Endothelial cell of umbilical vein (primary cell): ENCODE measurements at regions not wholly inside any gene's neighbourhood (a gene's known extent, or its start where the extent isn't known, plus 50 kb on each side); places are given as distances from the start of the nearest gene placed in this dataset.

Source experiments
- BruUV-seq: library from RNA; stranded (reverse); fragments of 400-500 nt; replicated peaks from 2 replicates; lab custom pipeline; 2021; lab: Mats Ljungman, UMichigan
- CTCF ChIA-PET: fragments of 300-600, 350-600 bp; sonication (Branson Sonifier 250); formaldehyde crosslinking; loops from one replicate; lab custom pipeline; 2021; ENCODE audit warnings: antibody characterized with exemption, inconsistent platforms; lab: Charles Lee
- POLR2A ChIA-PET: fragments of 300-600, 350-600 bp; sonication (Branson Sonifier 250); formaldehyde crosslinking; loops from one replicate; lab custom pipeline; 2021; ENCODE audit warnings: antibody characterized with exemption, inconsistent platforms; lab: Charles Lee
- DNase-seq: peaks from one replicate; pipeline ENCODE4 v3.0.0-alpha.2; 2011; ENCODE audit warnings: low read depth, low spot score
- FAIRE-seq: peaks from 2 replicates; lab custom pipeline; 2011; peaks lifted over from hg19 to GRCh38; lab: Jason Lieb, UNC
- H2AFZ ChIP-seq: 2 replicates; pipeline ENCODE4 v1.6.0; 2012; ENCODE audit warnings: low read depth, low read length, control low read depth, inconsistent platforms
- H3K27ac ChIP-seq: 2 replicates; pipeline ENCODE4 v1.5.1; 2011; ENCODE audit warnings: low read depth, mild to moderate bottlenecking, control low read depth, low read length, moderate library complexity; ENCODE audit not compliant: insufficient read depth
- H3K27me3 ChIP-seq, 2 experiments: 2 replicates each; pipeline versions ENCODE4 v1.6.0 to v1.6.1; 2011; ENCODE audit warnings: low read length in 2 of 2, mixed read lengths in 1 of 2; ENCODE audit not compliant: control insufficient read depth in 2 of 2, insufficient read depth in 2 of 2
- H3K36me3 ChIP-seq, 2 experiments: 2 replicates in 1 of 2; 3 replicates in 1 of 2; pipeline ENCODE4 v1.5.1; 2011; ENCODE audit warnings: low read length in 2 of 2, mild to moderate bottlenecking in 1 of 2, moderate library complexity in 1 of 2; ENCODE audit not compliant: control insufficient read depth in 2 of 2, insufficient read depth in 2 of 2; ENCODE audit errors: extremely low read depth in 1 of 2
- H3K4me1 ChIP-seq: 3 replicates; pipeline ENCODE4 v1.5.1; 2011; ENCODE audit warnings: mild to moderate bottlenecking, low read length; ENCODE audit not compliant: control insufficient read depth, insufficient read depth; ENCODE audit errors: extremely low read depth
- H3K4me2 ChIP-seq: 2 replicates; pipeline ENCODE4 v1.6.1; 2011; ENCODE audit warnings: low read length, control low read depth, mixed read lengths; ENCODE audit not compliant: insufficient read depth
- H3K4me3 ChIP-seq, 3 experiments: fragments of 200-600 bp in 1 of 3; sonication (generic), shearing (Covaris generic) in 1 of 3; replicated peaks in 1 of 3; 2 replicates each; pipeline ENCODE4 v1.5.1; 2011 to 2016; ENCODE audit warnings: control low read depth in 3 of 3, low read length in 3 of 3, mild to moderate bottlenecking in 2 of 3, inconsistent platforms in 1 of 3, low read depth in 1 of 3, moderate library complexity in 1 of 3; ENCODE audit not compliant: insufficient read depth in 1 of 3
- H3K79me2 ChIP-seq: 2 replicates; pipeline ENCODE4 v1.6.0; 2012; ENCODE audit warnings: low read length, inconsistent platforms; ENCODE audit not compliant: control insufficient read depth, insufficient read depth
- H3K9ac ChIP-seq: replicated peaks from 2 replicates; pipeline ENCODE3; 2011; ENCODE audit warnings: low read length, control low read depth; ENCODE audit not compliant: insufficient read depth; ENCODE audit errors: extremely low read depth
- H3K9me1 ChIP-seq: replicated peaks from 3 replicates; pipeline ENCODE4 v1.6.0; 2011; ENCODE audit warnings: mild to moderate bottlenecking, low read length; ENCODE audit not compliant: control insufficient read depth, insufficient read depth; ENCODE audit errors: extremely low read depth
- H3K9me3 ChIP-seq: replicated peaks from 2 replicates; pipeline ENCODE4 v1.5.1; 2012; ENCODE audit warnings: low read length, inconsistent platforms; ENCODE audit not compliant: control insufficient read depth, insufficient read depth
- H4K20me1 ChIP-seq: replicated peaks from 2 replicates; pipeline ENCODE3; 2011; ENCODE audit warnings: mild to moderate bottlenecking, low read length; ENCODE audit not compliant: control insufficient read depth, insufficient read depth; ENCODE audit errors: extremely low read depth
- EZH2 ChIP-seq: IDR thresholded peaks from 2 replicates; pipeline ENCODE4 v1.6.1; 2012; ENCODE audit warnings: borderline replicate concordance, low read depth, mild to moderate bottlenecking, moderate library complexity, low read length, inconsistent platforms; ENCODE audit not compliant: severe bottlenecking
- GATA2 ChIP-seq: IDR thresholded peaks from 2 replicates; pipeline ENCODE4 v1.7.0; 2011; ENCODE audit warnings: low read depth, mild to moderate bottlenecking, moderate library complexity, mixed read lengths, low read length; ENCODE audit not compliant: insufficient read length, insufficient read depth
- JUN ChIP-seq: IDR thresholded peaks from 2 replicates; pipeline ENCODE4 v1.6.1; 2011; ENCODE audit warnings: borderline replicate concordance, low read depth; ENCODE audit not compliant: insufficient read length, insufficient read depth
- POLR2A ChIP-seq: IDR thresholded peaks from 2 replicates; pipeline ENCODE4 v1.6.1; 2012; ENCODE audit warnings: low read depth, mild to moderate bottlenecking, control low read depth, low read length
- POLR2AphosphoS5 ChIP-seq: IDR thresholded peaks from 2 replicates; pipeline ENCODE4 v1.6.1; 2012; ENCODE audit warnings: low read depth, mild to moderate bottlenecking, control low read depth, low read length, moderate library complexity; ENCODE audit not compliant: insufficient read depth
- dilution Hi-C: fragments of 300-500 bp; cut with MboI; formaldehyde crosslinking; loops from one replicate; pipeline ENCODE4 v1.15.0; 2019; ENCODE audit warnings: low sequenced_read_pairs; ENCODE audit not compliant: extremely low pct_ligation_motif_present
- intact Hi-C: fragments of 100-400 bp; cut with micrococcal nuclease; formaldehyde crosslinking; loops from one replicate; pipeline ENCODE4 v1.10.0; 2022
- TF ChIP-seq, protein P1 (sequence below): IDR thresholded peaks from 2 replicates; pipeline ENCODE4 v1.6.1; 2011; ENCODE audit not compliant: insufficient read depth, insufficient read length
- TF ChIP-seq, protein P2 (sequence below), 2 donors: IDR thresholded peaks; 1 replicate in 1 of 2; 2 replicates in 1 of 2; pipeline ENCODE4 v1.5.1; 2011; ENCODE audit warnings: low read length in 2 of 2, mild to moderate bottlenecking in 2 of 2, moderate library complexity in 2 of 2, control low read depth in 1 of 2, inconsistent platforms in 1 of 2, low read depth in 1 of 2; ENCODE audit not compliant: insufficient read depth in 1 of 2; ENCODE audit errors: extremely low read depth in 1 of 2

DNA sequence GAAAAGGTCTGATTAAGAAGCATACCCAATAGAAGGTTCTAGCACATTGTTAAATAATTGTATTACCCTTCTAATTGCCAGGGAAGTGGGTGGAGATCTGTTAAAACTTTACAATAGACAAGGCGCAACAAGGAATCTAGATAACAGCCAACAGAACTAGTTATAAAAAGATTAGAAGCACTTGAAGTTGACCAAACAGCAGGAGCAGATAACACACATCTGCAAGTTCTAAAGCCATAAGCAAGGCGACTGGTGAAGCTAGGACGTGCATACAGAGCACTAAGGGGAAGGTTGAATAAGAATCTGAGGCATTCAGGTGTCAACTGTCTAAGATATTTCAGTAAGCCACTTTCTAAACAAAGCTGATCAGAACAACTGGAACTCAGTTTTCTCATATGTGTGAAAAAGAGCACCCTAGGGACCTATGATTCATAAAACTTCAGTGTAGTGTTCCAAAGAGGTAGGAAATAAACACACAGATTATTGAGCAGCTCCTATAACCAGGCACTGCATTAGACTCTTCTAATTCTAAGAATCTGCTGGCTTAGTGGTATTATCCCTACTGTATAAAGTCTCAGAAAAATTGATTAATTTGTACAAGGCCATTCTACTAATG is 111.2 kb downstream of the SAMD9 start:
- no peak overlapping the region for H2AFZ ChIP-seq
- H3K79me2 ChIP-seq = no peaks in the 10 kb centered on the region
- intact Hi-C loops = no loop called here
- no peaks in the 10 kb centered on the region for H3K9me1 ChIP-seq
- H3K4me1 ChIP-seq = peaks cover 10% of the 10 kb centered on the region
- H4K20me1 ChIP-seq = no peaks in the 10 kb centered on the region
- no peak for TF ChIP-seq POLR2A
- TF ChIP-seq EZH2 = no peak
- TF ChIP-seq, protein P1, sequence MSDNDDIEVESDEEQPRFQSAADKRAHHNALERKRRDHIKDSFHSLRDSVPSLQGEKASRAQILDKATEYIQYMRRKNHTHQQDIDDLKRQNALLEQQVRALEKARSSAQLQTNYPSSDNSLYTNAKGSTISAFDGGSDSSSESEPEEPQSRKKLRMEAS = no peak
- no peak for TF ChIP-seq JUN
- no peak for TF ChIP-seq GATA2
- TF ChIP-seq, protein P2, sequence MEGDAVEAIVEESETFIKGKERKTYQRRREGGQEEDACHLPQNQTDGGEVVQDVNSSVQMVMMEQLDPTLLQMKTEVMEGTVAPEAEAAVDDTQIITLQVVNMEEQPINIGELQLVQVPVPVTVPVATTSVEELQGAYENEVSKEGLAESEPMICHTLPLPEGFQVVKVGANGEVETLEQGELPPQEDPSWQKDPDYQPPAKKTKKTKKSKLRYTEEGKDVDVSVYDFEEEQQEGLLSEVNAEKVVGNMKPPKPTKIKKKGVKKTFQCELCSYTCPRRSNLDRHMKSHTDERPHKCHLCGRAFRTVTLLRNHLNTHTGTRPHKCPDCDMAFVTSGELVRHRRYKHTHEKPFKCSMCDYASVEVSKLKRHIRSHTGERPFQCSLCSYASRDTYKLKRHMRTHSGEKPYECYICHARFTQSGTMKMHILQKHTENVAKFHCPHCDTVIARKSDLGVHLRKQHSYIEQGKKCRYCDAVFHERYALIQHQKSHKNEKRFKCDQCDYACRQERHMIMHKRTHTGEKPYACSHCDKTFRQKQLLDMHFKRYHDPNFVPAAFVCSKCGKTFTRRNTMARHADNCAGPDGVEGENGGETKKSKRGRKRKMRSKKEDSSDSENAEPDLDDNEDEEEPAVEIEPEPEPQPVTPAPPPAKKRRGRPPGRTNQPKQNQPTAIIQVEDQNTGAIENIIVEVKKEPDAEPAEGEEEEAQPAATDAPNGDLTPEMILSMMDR (IDR thresholded peaks at IDR 0.05; ENCODE audit: extremely low read depth in 1 of 2, insufficient read depth in 1 of 2, low read depth in 1 of 2, low read length in 2 of 2) = no peak
- no peak for TF ChIP-seq POLR2AphosphoS5
- DNase-seq (no peak), FAIRE-seq (no peak)
- ChIA-PET CTCF (no interaction called here), POLR2A (no interaction called here)
- no peak overlapping the region for H3K9ac ChIP-seq
- no peak overlapping the region for H3K4me2 ChIP-seq
- no peak overlapping the region for H3K4me3 ChIP-seq
- peaks cover 3 to 6% of the 10 kb centered on the region in 2 experiments for H3K27me3 ChIP-seq
- H3K36me3 ChIP-seq = no peaks in the 10 kb centered on the region
- BruUV-seq = no TSS peak
- dilution Hi-C loops = no loop called here
- no peaks in the 10 kb centered on the region for H3K9me3 ChIP-seq
- no peak overlapping the region for H3K27ac ChIP-seq
